HEK293 (cell line): ENCODE measurements at regions not wholly inside any gene's neighbourhood (a gene's known extent, or its start where the extent isn't known, plus 50 kb on each side); places are given as distances from the start of the nearest gene placed in this dataset.

Experiments used
- KLF16 ChIP-seq: fragments of 450-650 bp; formaldehyde crosslinking; IDR thresholded peaks from 2 replicates; pipeline ENCODE4 v1.5.1; 2017; ENCODE audit warnings: missing biosample characterization, missing genetic modification characterization
- PRDM2 ChIP-seq: fragments of 450-650 bp; formaldehyde crosslinking; IDR thresholded peaks from 2 replicates; pipeline ENCODE4 v1.5.1; 2016; ENCODE audit warnings: missing biosample characterization, missing genetic modification characterization, borderline replicate concordance
- YY1 ChIP-seq: fragments of 450-650 bp; formaldehyde crosslinking; IDR thresholded peaks from 2 replicates; pipeline ENCODE4 v1.5.1; 2018; ENCODE audit warnings: missing biosample characterization, missing genetic modification characterization
- TF ChIP-seq, protein P1 (sequence below): fragments of 450-650 bp; formaldehyde crosslinking; IDR thresholded peaks from 2 replicates; pipeline ENCODE4 v1.5.1; 2016; ENCODE audit warnings: missing biosample characterization, missing genetic modification characterization

DNA sequence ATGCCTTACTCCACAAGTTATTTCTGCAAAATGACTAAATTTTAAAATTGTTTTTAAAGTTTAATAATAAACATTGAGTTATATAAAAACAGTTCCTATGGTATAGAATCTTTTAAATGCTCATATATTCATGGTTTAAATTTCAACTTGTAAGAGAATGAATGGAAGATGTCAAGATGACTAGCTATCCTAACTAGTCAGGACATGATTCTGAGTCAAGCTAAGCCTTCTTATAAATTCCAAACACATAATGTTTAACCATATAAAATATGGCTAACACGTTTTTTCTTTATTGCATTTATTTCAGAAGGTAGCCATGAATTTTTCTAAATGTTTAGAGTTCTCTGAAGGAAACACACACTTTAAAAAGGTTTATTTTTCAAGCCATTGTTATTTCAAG is 320.4 kb downstream of the CBLN2 start:
- TF ChIP-seq, protein P1, sequence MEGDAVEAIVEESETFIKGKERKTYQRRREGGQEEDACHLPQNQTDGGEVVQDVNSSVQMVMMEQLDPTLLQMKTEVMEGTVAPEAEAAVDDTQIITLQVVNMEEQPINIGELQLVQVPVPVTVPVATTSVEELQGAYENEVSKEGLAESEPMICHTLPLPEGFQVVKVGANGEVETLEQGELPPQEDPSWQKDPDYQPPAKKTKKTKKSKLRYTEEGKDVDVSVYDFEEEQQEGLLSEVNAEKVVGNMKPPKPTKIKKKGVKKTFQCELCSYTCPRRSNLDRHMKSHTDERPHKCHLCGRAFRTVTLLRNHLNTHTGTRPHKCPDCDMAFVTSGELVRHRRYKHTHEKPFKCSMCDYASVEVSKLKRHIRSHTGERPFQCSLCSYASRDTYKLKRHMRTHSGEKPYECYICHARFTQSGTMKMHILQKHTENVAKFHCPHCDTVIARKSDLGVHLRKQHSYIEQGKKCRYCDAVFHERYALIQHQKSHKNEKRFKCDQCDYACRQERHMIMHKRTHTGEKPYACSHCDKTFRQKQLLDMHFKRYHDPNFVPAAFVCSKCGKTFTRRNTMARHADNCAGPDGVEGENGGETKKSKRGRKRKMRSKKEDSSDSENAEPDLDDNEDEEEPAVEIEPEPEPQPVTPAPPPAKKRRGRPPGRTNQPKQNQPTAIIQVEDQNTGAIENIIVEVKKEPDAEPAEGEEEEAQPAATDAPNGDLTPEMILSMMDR (tag by site-specific recombination), result no peak
- TF ChIP-seq PRDM2 (tag by site-specific recombination), result no peak
- TF ChIP-seq KLF16 (tag by site-specific recombination), result no peak
- TF ChIP-seq YY1 (tag by site-specific recombination), result no peak
